Fibroblast of villous mesenchyme (primary cell): ENCODE measurements at regions not wholly inside any gene's neighbourhood (a gene's known extent, or its start where the extent isn't known, plus 50 kb on each side); places are given as distances from the start of the nearest gene placed in this dataset.
"Not testable (repeated sequence)": the region's sequence is repeated elsewhere in the genome, so short reads cannot be mapped to it uniquely, and the experiment has no call there.

Source experiments
- DNase-seq: peaks from one replicate; pipeline ENCODE4 v3.0.0-alpha.2; 2010; ENCODE audit warnings: low read depth
- H3K4me3 ChIP-seq: 2 replicates; pipeline ENCODE4 v1.5.1; 2011; ENCODE audit warnings: low read depth, mild to moderate bottlenecking, low read length
- CTCF ChIP-seq: IDR thresholded peaks from 2 replicates; pipeline ENCODE4 v1.5.1; 2012; ENCODE audit warnings: low read depth, mild to moderate bottlenecking, low read length; ENCODE audit not compliant: insufficient read depth

GRCh38 chr3:155995525-155996370, 124.6 kb upstream of the KCNAB1 start:
- no peak overlapping the region for H3K4me3 ChIP-seq
- DNase-seq, result peak; percentile 64
- TF ChIP-seq CTCF, result peak; percentile 63

- DNase-seq, result no peak
- no peak overlapping the region for H3K4me3 ChIP-seq
- no peak for TF ChIP-seq CTCF
Observed at GRCh38 chr3:155996882-155997281, 123.5 kb upstream of the KCNAB1 start.

GRCh38 chr3:155998173-155998572, 122.2 kb upstream of the KCNAB1 start:
- not testable (repeated sequence) for H3K4me3 ChIP-seq, DNase-seq

GRCh38 chr3:156005736-156006135, 114.6 kb upstream of the KCNAB1 start:
- DNase-seq, result no peak
- H3K4me3 ChIP-seq, result no peak overlapping the region
- no peak for TF ChIP-seq CTCF

GRCh38 chr3:156010829-156011228, 109.5 kb upstream of the KCNAB1 start:
- no peak overlapping the region for H3K4me3 ChIP-seq
- TF ChIP-seq CTCF, result peak; percentile 17
- no peak for DNase-seq

- no peak for DNase-seq
- no peak for TF ChIP-seq CTCF
- no peak overlapping the region for H3K4me3 ChIP-seq
Observed at GRCh38 chr3:156014489-156014888, 105.9 kb upstream of the KCNAB1 start.

- no peak for DNase-seq
Observed at GRCh38 chr3:156016902-156017301, 103.5 kb upstream of the KCNAB1 start.

More at GRCh38 chr3:156016902-156017301, 103.5 kb upstream of the KCNAB1 start:
- no peak overlapping the region for H3K4me3 ChIP-seq
- TF ChIP-seq CTCF, result no peak
